ENCODE measurements at regions not wholly inside any gene's neighbourhood (a gene's known extent, or its start where the extent isn't known, plus 50 kb on each side); places are given as distances from the start of the nearest gene placed in this dataset.

- TF ChIP-seq REST (IDR thresholded peaks at IDR 0.05) = no peak
- no peak for TF ChIP-seq SMC3 (IDR thresholded peaks at IDR 0.05)
- no peak for TF ChIP-seq CTCF (IDR thresholded peaks at IDR 0.05)
- TF ChIP-seq EP300 (IDR thresholded peaks at IDR 0.05) = no peak
- TF ChIP-seq POLR2AphosphoS2 (conservative IDR thresholded peaks at IDR 0.05; ENCODE audit: low read length) = no peak
- TF ChIP-seq CEBPB (IDR thresholded peaks at IDR 0.05) = no peak
- TF ChIP-seq POLR2A (IDR thresholded peaks at IDR 0.05; ENCODE audit: low read length) = no peak
Measured at GRCh38 chr5:171578829-171579491, 159.5 kb downstream of the FGF18 start.
